Tibial nerve (tissue), 4 donors: ENCODE measurements at regions not wholly inside any gene's neighbourhood (a gene's known extent, or its start where the extent isn't known, plus 50 kb on each side); places are given as distances from the start of the nearest gene placed in this dataset.

Source experiments
- EP300 ChIP-seq, 2 donors: sonication (generic); formaldehyde crosslinking; IDR thresholded peaks; one replicate each; pipeline ENCODE4 v1.6.1; 2017; ENCODE audit warnings: antibody characterized with exemption in 2 of 2, mild to moderate bottlenecking in 1 of 2
- POLR2A ChIP-seq, 2 donors: fragments of 450-650 bp; IDR thresholded peaks; one replicate each; pipeline ENCODE4 v1.6.1; 2017; ENCODE audit warnings: antibody characterized with exemption in 2 of 2, mild to moderate bottlenecking in 2 of 2, moderate library complexity in 2 of 2
- TF ChIP-seq, protein P1 (sequence below), 5 experiments: fragments of 200-600 bp in 3 of 5; fragments of 450-650 bp in 2 of 5; sonication (generic) in 3 of 5; IDR thresholded peaks; one replicate each; pipeline ENCODE4 v1.5.1; 2016 to 2019; ENCODE audit warnings: antibody characterized with exemption in 5 of 5, mild to moderate bottlenecking in 3 of 5, moderate library complexity in 2 of 5

DNA sequence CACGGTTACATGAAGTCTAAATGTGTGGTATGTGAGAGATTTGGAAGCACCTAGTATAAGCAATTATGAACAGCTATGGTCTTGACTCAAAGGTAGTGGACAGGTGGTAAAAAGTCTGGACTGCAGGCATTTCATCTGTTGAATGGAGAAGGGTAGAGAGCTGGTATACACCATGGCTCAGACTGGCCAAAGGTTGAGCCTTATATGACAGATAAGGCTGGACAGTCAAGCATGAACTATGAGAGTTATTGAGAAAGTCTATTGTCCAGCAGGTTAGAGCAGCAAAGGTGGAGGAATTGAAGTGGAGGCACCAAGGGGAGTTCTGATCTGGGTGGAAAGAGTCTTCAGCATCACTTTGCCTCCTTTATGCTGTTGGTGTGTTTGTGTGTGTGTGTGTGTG is 346.7 kb upstream of the SLC14A2 start:
- TF ChIP-seq, protein P1, sequence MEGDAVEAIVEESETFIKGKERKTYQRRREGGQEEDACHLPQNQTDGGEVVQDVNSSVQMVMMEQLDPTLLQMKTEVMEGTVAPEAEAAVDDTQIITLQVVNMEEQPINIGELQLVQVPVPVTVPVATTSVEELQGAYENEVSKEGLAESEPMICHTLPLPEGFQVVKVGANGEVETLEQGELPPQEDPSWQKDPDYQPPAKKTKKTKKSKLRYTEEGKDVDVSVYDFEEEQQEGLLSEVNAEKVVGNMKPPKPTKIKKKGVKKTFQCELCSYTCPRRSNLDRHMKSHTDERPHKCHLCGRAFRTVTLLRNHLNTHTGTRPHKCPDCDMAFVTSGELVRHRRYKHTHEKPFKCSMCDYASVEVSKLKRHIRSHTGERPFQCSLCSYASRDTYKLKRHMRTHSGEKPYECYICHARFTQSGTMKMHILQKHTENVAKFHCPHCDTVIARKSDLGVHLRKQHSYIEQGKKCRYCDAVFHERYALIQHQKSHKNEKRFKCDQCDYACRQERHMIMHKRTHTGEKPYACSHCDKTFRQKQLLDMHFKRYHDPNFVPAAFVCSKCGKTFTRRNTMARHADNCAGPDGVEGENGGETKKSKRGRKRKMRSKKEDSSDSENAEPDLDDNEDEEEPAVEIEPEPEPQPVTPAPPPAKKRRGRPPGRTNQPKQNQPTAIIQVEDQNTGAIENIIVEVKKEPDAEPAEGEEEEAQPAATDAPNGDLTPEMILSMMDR (IDR thresholded peaks at IDR 0.05): no peak
- no peak for TF ChIP-seq POLR2A (IDR thresholded peaks at IDR 0.05)
- no peak for TF ChIP-seq EP300 (IDR thresholded peaks at IDR 0.05)
